ENCODE measurements at regions not wholly inside any gene's neighbourhood (a gene's known extent, or its start where the extent isn't known, plus 50 kb on each side); places are given as distances from the start of the nearest gene placed in this dataset.

GRCh38 chr18:45241982-45242565 lies 373.2 kb upstream of the SLC14A2 start:
- no peak for TF ChIP-seq CTCF (IDR thresholded peaks at IDR 0.05; ENCODE audit: low read depth, low read length, missing control alignments)
- no peak for DNase-seq (ENCODE audit: extremely low read depth, low read depth)
- H3K4me3 ChIP-seq (replicated peaks; ENCODE audit: low read depth, low read length) = no peak overlapping the region

GRCh38 chr18:45243340-45244110 lies 371.8 kb upstream of the SLC14A2 start:
- H3K4me3 ChIP-seq (replicated peaks; ENCODE audit: low read depth, low read length) = no peak overlapping the region
- DNase-seq (ENCODE audit: extremely low read depth, low read depth) = no peak
- TF ChIP-seq CTCF (IDR thresholded peaks at IDR 0.05; ENCODE audit: low read depth, low read length, missing control alignments) = no peak

- TF ChIP-seq CTCF (IDR thresholded peaks at IDR 0.05; ENCODE audit: low read depth, low read length, missing control alignments) = no peak
- DNase-seq (ENCODE audit: extremely low read depth, low read depth) = no peak
- no peak overlapping the region for H3K4me3 ChIP-seq (replicated peaks; ENCODE audit: low read depth, low read length)
Observed at GRCh38 chr18:45245091-45245511, 370.2 kb upstream of the SLC14A2 start.

GRCh38 chr18:45248240-45248903 lies 366.9 kb upstream of the SLC14A2 start:
- no peak overlapping the region for H3K4me3 ChIP-seq (replicated peaks; ENCODE audit: low read depth, low read length)
- DNase-seq (ENCODE audit: extremely low read depth, low read depth) = no peak

GRCh38 chr18:45249246-45249661 lies 366.0 kb upstream of the SLC14A2 start:
- H3K4me3 ChIP-seq (replicated peaks; ENCODE audit: low read depth, low read length) = no peak overlapping the region
- DNase-seq (ENCODE audit: extremely low read depth, low read depth) = no peak
- no peak for TF ChIP-seq CTCF (IDR thresholded peaks at IDR 0.05; ENCODE audit: low read depth, low read length, missing control alignments)

More at GRCh38 chr18:45248240-45248903, 366.9 kb upstream of the SLC14A2 start:
- TF ChIP-seq CTCF (IDR thresholded peaks at IDR 0.05; ENCODE audit: low read depth, low read length, missing control alignments) = no peak

GRCh38 chr18:45250479-45250878 lies 364.8 kb upstream of the SLC14A2 start:
- TF ChIP-seq CTCF (IDR thresholded peaks at IDR 0.05; ENCODE audit: low read depth, low read length, missing control alignments) = no peak
- no peak overlapping the region for H3K4me3 ChIP-seq (replicated peaks; ENCODE audit: low read depth, low read length)
- no peak for DNase-seq (ENCODE audit: extremely low read depth, low read depth)
